GM18505 (cell line): ENCODE measurements at regions not wholly inside any gene's neighbourhood (a gene's known extent, or its start where the extent isn't known, plus 50 kb on each side); places are given as distances from the start of the nearest gene placed in this dataset.

Experiments used
- ATAC-seq: cut with Tn5 transposase; IDR thresholded peaks from one replicate; pipeline ENCODE4 v1.9.1; 2021; ENCODE audit not compliant: unreplicated experiment
- POLR2A ChIP-seq: IDR thresholded peaks from 4 replicates; pipeline ENCODE4 v1.6.1; 2011; ENCODE audit warnings: borderline replicate concordance; ENCODE audit not compliant: insufficient read depth, insufficient read length; ENCODE audit errors: extremely low read depth

DNA sequence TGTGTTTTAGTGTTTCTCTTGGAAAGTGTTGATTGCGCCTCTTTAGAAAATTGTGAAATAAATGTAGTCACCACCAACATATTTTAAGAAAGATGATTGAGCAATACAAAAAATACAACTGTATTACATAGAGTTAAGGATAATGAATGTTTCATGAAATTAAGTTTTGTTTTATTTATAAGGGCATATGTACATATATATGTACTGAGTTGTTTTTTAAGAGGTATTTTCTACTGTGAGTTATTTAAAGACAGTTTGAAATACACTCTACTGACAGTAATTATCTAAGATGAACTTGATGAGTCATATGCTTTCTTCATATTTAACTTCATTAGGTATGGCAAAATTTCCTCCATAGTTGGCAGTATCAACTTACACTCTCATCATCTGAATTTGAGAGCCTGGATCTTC, 411.7 kb downstream of the HS3ST3B1 start:
- TF ChIP-seq POLR2A = no peak

GRCh38 chr17:14704121-14704520, 403.2 kb downstream of the HS3ST3B1 start:
- ATAC-seq = no peak
- no peak for TF ChIP-seq POLR2A

More for the DNA sequence above, 411.7 kb downstream of the HS3ST3B1 start:
- ATAC-seq = no peak

GRCh38 chr17:14701886-14702285, 401.0 kb downstream of the HS3ST3B1 start:
- no peak for TF ChIP-seq POLR2A
- ATAC-seq = no peak

DNA sequence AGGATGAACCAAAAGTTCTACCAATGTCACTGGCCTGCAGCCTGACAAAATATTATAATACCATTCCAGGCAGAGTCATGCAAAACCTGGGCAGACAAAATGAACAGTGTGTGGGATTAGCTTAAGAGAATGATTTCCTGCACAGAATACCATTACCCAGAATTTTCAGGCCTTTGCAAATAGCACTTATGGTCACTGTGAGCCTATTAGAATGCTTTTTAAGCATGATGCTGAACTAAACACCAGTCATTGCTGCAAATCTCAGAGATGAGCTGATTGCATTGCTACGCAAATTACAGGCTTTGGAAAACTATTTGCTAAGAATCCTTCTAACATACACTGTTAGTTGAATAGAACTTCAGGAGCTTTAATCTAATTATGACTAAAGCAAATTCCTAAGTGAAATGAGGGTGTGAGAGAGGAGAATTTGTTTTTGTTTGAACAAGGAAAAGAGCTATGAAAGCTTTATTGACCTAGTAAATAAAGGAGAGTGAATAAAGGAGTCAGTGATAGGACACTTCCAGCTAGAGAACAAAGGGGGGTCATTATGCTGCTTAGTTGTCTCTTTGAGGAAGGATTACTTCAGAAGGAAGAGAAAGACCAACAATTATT, 398.8 kb downstream of the HS3ST3B1 start:
- ATAC-seq = no peak
- TF ChIP-seq POLR2A = no peak

GRCh38 chr17:14693382-14693781, 392.5 kb downstream of the HS3ST3B1 start:
- TF ChIP-seq POLR2A = no peak
- ATAC-seq = no peak

GRCh38 chr17:14690704-14691103, 389.8 kb downstream of the HS3ST3B1 start:
- ATAC-seq = no peak
- TF ChIP-seq POLR2A = no peak

DNA sequence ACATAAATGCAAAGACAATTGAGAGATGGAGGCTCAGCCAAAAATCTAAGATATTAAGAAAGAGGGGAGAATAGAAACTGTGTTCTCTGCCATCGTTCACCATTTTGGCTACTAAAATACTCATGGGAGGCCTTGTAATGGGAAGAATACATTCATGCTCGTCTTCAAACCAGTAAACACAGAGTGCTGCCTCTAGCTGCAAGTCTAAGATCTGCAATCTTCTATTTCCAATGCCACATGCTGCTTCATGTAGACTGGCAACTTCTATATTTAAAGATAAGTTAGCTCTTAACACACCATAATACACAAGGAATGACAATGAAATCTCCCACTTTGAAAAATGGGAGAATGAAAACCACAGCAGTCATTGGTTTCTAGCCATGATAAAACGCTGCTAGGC, 387.3 kb downstream of the HS3ST3B1 start:
- no peak for ATAC-seq

GRCh38 chr17:14672830-14673229, 371.9 kb downstream of the HS3ST3B1 start:
- ATAC-seq = no peak
- TF ChIP-seq POLR2A = no peak

More for the DNA sequence above, 387.3 kb downstream of the HS3ST3B1 start:
- no peak for TF ChIP-seq POLR2A

DNA sequence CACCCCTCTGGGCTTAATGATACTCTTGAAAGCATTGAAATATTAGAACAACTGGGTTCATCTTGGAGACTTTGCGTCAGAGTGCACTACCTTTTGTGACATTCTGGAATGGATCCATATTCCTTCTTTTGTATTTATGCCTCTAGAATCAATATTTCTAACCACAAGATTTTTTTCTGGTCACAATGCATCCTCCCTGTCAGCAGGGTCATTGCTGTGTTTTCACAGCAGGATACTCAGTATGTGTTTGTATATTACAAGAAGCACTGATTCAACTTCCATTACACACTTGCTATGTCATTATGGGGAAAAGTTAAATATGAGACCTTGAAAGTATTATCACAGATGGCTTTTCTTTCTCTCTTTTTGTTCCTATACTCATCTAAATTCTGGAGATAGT, 370.0 kb downstream of the HS3ST3B1 start:
- no peak for TF ChIP-seq POLR2A
- ATAC-seq = no peak

- no peak for ATAC-seq
- no peak for TF ChIP-seq POLR2A
Observed at GRCh38 chr17:14664511-14664910, 363.6 kb downstream of the HS3ST3B1 start.

DNA sequence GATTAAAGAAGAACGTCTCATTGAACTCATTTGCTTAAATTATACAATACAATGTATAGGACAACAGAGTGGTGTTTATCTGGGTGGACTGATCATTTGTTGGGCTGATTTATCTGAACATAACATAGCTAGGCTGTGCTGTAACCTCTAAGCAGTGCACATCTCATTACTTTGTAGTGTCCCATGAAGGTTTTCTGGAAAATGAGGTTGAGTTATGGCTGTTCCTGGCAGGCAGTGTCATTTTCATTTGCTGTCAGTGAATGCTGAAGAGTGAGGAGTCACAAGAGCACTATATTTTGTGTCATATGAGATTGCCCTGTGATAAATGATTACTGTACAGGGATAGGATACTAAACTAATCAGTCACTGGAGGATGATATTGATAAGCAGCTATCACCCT, 340.2 kb downstream of the HS3ST3B1 start:
- ATAC-seq = no peak
- no peak for TF ChIP-seq POLR2A

DNA sequence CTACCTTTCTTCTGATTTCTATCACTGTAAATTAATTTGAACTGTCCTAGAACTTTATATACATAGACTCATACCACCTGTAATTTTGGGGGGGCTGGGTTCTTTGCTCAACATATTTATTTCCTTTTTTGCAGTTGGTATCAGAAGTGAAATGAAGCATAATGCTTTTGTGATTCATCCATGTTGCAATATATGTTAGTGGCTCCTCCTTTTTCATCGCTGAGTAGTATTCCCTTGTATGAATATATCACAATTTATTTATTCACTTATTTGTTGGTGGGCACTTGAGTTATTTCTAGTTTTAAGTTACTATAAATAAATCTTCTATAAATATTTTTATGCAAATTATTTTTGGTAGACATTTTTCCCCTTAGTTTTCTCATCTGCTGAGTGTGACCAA, 336.4 kb downstream of the HS3ST3B1 start:
- TF ChIP-seq POLR2A = no peak
- ATAC-seq = no peak

GRCh38 chr17:14630621-14631020, 329.7 kb downstream of the HS3ST3B1 start:
- no peak for TF ChIP-seq POLR2A
- ATAC-seq = no peak

- ATAC-seq = no peak
- no peak for TF ChIP-seq POLR2A
Observed at GRCh38 chr17:14630046-14630445, 329.2 kb downstream of the HS3ST3B1 start.

DNA sequence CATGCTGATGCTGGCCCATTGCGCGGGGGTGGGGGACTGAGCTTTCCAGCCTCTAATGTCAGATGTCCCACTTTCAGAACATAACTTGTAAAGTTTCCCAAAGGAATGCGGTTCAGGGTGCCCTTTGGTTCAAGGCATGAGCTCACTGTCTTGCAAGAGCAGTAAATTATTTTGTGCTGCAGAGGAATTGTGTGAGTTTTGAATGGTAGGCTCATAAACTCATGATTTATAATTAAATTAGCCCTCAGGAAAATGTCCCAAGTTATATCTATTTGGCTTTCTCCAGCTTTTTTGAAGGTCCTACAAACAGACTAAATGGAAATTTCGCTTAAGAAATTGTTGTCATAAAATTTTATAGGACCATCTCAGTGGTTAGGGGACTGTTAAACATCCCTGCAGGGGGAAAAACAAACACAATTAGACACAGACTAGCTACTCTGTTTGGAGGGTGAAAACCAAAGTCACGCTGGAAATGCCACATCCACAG, 321.8 kb downstream of the HS3ST3B1 start:
- ATAC-seq = no peak

More for the DNA sequence above, 321.8 kb downstream of the HS3ST3B1 start:
- no peak for TF ChIP-seq POLR2A
